CD1c-positive myeloid dendritic cell (primary cell): ENCODE measurements at regions not wholly inside any gene's neighbourhood (a gene's known extent, or its start where the extent isn't known, plus 50 kb on each side); places are given as distances from the start of the nearest gene placed in this dataset.

Experiments
- DNase-seq: peaks from one replicate; pipeline ENCODE4 v3.0.0-alpha.2; 2016; ENCODE audit errors: extremely low spot score

GRCh38 chr13:85091631-85092234 is 707.5 kb downstream of the SLITRK6 start:
- DNase-seq: no peak

- DNase-seq: no peak
Observed at GRCh38 chr13:85089186-85089585, 710.0 kb downstream of the SLITRK6 start.

- DNase-seq: no peak
Observed at GRCh38 chr13:85080691-85081090, 718.5 kb downstream of the SLITRK6 start.

- DNase-seq: no peak
Observed at GRCh38 chr13:85076343-85076742, 722.9 kb downstream of the SLITRK6 start.

DNA sequence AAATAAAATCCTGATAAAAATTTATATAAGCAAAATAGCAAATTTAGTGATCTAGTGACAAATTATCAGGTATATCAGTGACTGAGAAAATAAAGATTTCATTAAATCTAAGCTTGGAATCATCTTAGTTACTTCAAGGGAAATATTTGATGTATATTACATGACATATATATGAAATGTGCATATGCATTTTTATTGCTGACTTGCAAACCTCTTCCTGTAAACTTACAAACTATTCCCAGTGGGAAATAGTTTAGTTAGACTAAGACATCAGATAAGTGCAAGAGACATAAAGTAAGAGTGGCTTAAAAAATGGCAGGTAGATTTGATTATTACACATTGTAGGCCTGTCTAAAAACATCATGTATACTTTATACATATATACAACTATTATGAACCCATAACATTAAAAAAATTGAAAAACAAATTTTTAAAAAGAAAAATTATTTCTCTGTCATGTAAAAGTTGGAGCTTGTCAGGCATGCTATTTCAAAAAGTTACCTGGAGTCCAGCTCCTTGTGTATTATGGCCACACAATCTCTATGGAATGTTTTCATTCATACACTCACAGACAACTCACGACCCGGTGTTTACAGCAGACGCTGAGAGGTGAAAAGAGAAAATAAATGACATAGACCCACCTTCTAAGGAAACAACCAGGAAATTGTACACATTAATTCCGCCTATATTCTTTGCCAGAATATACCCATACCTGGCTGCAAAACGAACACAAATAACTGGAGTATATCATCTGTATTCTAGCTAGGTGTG is 724.5 kb downstream of the SLITRK6 start:
- DNase-seq: no peak

DNA sequence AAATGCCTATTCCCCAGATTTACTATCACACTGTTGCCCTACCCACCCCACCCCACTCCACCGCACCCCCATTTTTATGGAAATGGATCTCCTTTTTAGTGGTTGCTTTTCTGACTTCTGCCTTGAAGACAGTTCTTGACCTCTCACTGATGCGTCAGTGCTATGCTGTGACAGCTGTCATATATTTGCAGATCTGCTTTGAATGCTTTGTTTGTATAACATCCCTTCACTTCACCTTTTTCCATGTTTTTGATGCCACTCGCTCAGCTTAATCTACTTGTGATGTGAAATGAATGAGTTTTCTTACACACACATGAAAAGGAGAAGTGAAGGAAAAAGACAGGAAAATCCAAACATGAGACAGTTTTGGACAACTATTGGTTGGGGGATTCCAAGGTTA is 731.0 kb downstream of the SLITRK6 start:
- no peak for DNase-seq

DNA sequence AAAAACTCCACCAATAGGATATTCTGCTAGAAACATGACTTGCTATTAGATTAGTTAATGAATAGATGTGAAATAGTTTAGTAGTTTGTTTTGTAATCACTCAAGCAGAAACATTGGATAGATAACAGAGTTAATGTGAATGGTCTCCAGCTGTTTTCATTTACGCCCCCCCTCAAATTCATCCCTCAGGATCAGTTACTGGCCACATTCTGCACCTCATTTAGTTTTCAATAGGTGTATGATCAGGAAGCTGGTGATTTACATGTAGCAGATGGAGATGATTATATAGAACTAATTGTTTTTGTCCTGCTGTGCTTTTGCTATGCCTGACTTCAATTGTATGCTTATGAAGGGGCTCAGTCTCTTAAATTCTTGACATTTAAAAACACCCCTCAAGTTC is 759.0 kb downstream of the SLITRK6 start:
- DNase-seq: no peak

- DNase-seq: no peak
Observed at GRCh38 chr13:85031771-85032170, 767.4 kb downstream of the SLITRK6 start.

DNA sequence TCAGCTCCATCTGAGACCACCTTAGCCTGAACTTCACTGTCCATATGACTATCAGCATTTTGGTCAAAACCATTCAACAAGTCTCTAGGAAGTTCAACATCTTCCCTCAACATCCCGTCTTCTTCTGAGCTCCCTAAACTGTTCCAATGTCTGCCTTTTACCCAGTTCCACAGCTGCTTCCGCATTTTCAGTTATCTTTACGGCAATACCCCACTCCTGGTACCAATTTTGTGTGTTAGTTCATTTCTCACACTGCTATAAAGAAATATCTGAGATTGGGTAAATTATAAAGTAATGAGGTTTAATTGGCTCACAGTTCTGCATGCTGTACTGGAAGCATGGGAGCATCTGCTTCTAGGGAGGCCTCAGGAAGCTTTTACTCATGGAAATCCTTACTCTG is 771.2 kb downstream of the SLITRK6 start:
- no peak for DNase-seq

GRCh38 chr13:85019121-85019520 is 780.1 kb downstream of the SLITRK6 start:
- no peak for DNase-seq

DNA sequence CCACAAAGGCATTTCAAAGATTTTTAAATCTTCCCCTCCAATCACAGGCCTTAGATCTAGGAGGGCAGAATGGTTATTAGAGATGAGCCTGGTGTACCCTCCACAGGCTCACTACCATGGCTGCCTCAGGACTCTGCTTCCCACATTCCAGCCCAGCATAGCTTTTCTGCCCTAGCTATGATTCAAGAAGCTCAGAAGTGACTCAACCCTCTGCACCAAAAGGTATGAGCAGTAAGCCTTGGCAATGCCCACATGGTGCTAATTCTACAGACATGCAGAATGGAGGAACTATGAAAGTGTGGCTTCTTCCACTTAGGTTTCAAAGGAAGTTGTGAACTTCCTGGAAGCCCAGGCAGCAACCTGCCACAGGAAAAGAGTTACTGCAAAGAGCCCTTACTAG is 786.2 kb downstream of the SLITRK6 start:
- DNase-seq: no peak

- no peak for DNase-seq
Observed at GRCh38 chr13:85009447-85009846, 789.8 kb downstream of the SLITRK6 start.

DNA sequence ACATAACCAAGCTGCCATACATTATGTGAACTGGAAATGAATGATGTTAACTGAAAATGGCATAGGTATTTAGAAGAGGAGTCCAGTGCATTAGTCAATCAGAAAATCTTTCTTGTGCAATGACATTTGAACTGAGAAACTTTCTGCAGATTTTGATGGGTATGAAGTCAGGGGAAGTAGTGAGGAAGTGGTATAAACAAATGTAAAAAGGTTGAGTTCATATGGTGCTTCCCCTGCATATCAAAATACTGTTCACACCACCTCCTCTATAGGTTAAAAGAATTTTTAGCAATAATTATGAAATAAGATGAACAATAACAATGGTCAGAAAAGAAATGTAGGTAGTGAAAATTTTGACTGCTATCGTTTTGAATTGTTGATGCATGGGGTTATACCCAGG is 800.0 kb downstream of the SLITRK6 start:
- DNase-seq: no peak

GRCh38 chr13:84998681-84999080 is 800.5 kb downstream of the SLITRK6 start:
- DNase-seq: no peak

- no peak for DNase-seq
Observed at GRCh38 chr13:84997858-84998257, 801.4 kb downstream of the SLITRK6 start.

- DNase-seq: no peak
Observed at GRCh38 chr13:84994582-84994981, 804.6 kb downstream of the SLITRK6 start.

- no peak for DNase-seq
Observed at GRCh38 chr13:84985860-84986259, 813.4 kb downstream of the SLITRK6 start.

DNA sequence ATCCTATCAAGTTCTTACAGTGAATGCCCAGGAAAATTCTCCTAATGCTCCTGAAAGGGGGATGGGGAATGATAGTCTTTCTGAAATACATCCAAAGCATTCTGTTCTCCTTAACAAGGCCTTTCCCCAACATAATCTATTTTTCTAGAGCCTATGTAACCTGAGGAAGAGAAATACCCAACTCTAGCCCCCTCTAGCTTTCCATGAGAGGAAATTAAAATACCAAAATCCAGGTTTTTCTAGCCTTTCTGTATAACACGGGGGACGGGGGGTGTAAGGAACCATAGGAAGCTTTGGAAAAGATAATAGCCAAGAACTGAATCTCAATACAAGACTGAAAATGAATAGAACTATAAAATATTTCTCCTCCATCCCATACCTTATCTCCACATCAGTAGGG is 815.9 kb downstream of the SLITRK6 start:
- DNase-seq: no peak

- no peak for DNase-seq
Observed at GRCh38 chr13:84980571-84980970, 818.6 kb downstream of the SLITRK6 start.

DNA sequence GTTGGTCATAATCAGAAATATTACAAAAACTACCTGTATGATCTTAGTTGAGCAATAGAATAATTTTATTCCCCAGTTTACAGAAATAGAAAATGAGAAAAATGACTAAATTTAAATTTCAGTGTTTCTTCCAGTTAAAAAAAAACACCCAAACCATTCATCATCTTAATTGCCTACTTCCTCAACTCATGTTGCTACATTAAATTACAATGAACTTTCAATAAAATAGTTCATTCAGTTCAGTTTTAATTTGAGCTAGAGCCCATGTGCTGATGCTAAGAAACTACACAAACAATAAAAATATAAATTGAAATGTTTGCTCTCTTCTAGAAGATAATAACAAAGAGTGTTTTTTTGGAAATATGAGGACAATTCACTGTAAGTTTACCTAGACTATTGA is 820.4 kb downstream of the SLITRK6 start:
- no peak for DNase-seq

- no peak for DNase-seq
Observed at GRCh38 chr13:84973661-84974060, 825.6 kb downstream of the SLITRK6 start.

DNA sequence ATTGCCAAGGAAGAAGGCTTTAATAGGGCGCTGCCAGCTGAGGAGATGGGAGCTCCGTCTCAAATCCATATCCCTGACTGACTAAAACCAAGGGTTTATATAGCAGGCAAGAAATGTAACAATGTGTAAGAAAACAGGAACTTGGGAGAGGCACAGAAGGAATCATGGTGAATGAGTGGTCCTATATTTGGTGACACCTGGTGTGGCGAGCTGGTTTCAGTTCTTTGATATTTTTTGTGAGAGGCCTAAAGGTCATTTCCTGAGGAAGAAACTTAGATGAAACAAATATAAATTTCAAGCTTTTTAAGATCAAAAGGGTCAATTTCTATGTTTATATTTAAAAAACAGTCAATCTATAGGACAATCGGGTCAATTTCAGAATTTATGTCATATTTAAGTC is 826.3 kb downstream of the SLITRK6 start:
- no peak for DNase-seq

- DNase-seq: no peak
Observed at GRCh38 chr13:84962849-84963248, 836.4 kb downstream of the SLITRK6 start.
